CD14-positive monocyte (primary cell): ENCODE measurements at regions not wholly inside any gene's neighbourhood (a gene's known extent, or its start where the extent isn't known, plus 50 kb on each side); places are given as distances from the start of the nearest gene placed in this dataset.

Experiments
- DNase-seq, 3 donors: peaks; one replicate each; pipeline ENCODE4 v3.0.0-alpha.2; 2011 to 2022
- H2AFZ ChIP-seq: 2 replicates; pipeline ENCODE4 v1.6.0; 2012; ENCODE audit warnings: mild to moderate bottlenecking, low read depth, low read length, inconsistent platforms; ENCODE audit not compliant: insufficient read depth, poor library complexity, severe bottlenecking
- H3K27ac ChIP-seq, 2 donors: 1 replicate in 1 of 2; 2 replicates in 1 of 2; pipeline ENCODE4 v1.5.1; 2012 to 2013; ENCODE audit warnings: low read length in 2 of 2, control low read depth in 1 of 2, inconsistent platforms in 1 of 2, low read depth in 1 of 2, mild to moderate bottlenecking in 1 of 2
- H3K27me3 ChIP-seq, 2 donors: one replicate each; pipeline versions ENCODE4 v1.6.0 to v1.6.1; 2011 to 2013; ENCODE audit warnings: low read length in 2 of 2; ENCODE audit not compliant: control insufficient read depth in 2 of 2, insufficient read depth in 2 of 2
- H3K36me3 ChIP-seq, 2 donors: replicated peaks in 1 of 2; 1 replicate in 1 of 2; 2 replicates in 1 of 2; pipeline versions ENCODE4 v1.5.1 to v1.6.1; 2012 to 2013; ENCODE audit warnings: low read length in 2 of 2, control low read depth in 1 of 2, inconsistent platforms in 1 of 2, mild to moderate bottlenecking in 1 of 2; ENCODE audit not compliant: insufficient read depth in 2 of 2, control insufficient read depth in 1 of 2
- H3K4me1 ChIP-seq, 2 donors: 1 replicate in 1 of 2; 2 replicates in 1 of 2; pipeline versions ENCODE4 v1.5.1 to v1.6.1; 2012 to 2013; ENCODE audit warnings: low read length in 2 of 2, control low read depth in 1 of 2, inconsistent platforms in 1 of 2, mild to moderate bottlenecking in 1 of 2, moderate library complexity in 1 of 2; ENCODE audit not compliant: insufficient read depth in 2 of 2, control insufficient read depth in 1 of 2
- H3K4me2 ChIP-seq: replicated peaks from 2 replicates; pipeline ENCODE3; 2012; ENCODE audit warnings: low read length, moderate library complexity, mild to moderate bottlenecking; ENCODE audit not compliant: poor library complexity, severe bottlenecking; ENCODE audit errors: extremely low read depth
- H3K4me3 ChIP-seq, 3 experiments: fragments of 200-600 bp in 1 of 3; sonication (generic) in 1 of 3; replicated peaks in 1 of 3; 1 replicate in 2 of 3; 2 replicates in 1 of 3; pipeline ENCODE4 v1.5.1; 2011 to 2013; ENCODE audit warnings: low read length in 3 of 3, mild to moderate bottlenecking in 3 of 3, control low read depth in 2 of 3, low read depth in 2 of 3, inconsistent platforms in 1 of 3, moderate library complexity in 1 of 3
- H3K79me2 ChIP-seq: 2 replicates; pipeline ENCODE4 v1.6.0; 2012; ENCODE audit warnings: mild to moderate bottlenecking, control low read depth, inconsistent platforms, low read length, moderate library complexity; ENCODE audit not compliant: insufficient read depth
- H3K9ac ChIP-seq: 2 replicates; pipeline ENCODE4 v1.6.0; 2017; ENCODE audit warnings: low read length, mild to moderate bottlenecking; ENCODE audit not compliant: insufficient read depth, poor library complexity, severe bottlenecking
- H3K9me3 ChIP-seq, 2 donors: replicated peaks in 1 of 2; 1 replicate in 1 of 2; 2 replicates in 1 of 2; pipeline versions ENCODE4 v1.5.1 to v1.6.1; 2012 to 2013; ENCODE audit warnings: low read length in 2 of 2, control low read depth in 1 of 2; ENCODE audit not compliant: control insufficient read depth in 1 of 2, insufficient read depth in 1 of 2
- H4K20me1 ChIP-seq: 2 replicates; pipeline ENCODE4 v1.6.0; 2012; ENCODE audit warnings: mild to moderate bottlenecking, low read length, control low read depth, moderate library complexity; ENCODE audit not compliant: insufficient read depth
- H3K27ac Mint-ChIP-seq, 7 donors: one replicate each; pipeline ENCODE4 v1.8.0; 2020; ENCODE audit warnings: mild to moderate bottlenecking in 7 of 7, mixed read lengths in 7 of 7, moderate library complexity in 6 of 7, inconsistent platforms in 2 of 7
- H3K27me3 Mint-ChIP-seq, 3 donors: one replicate each; pipeline ENCODE4 v1.8.0; 2021 to 2022; ENCODE audit warnings: low read depth in 3 of 3, mild to moderate bottlenecking in 3 of 3, mixed read lengths in 3 of 3, moderate library complexity in 3 of 3, inconsistent platforms in 1 of 3
- H3K36me3 Mint-ChIP-seq, 2 donors: one replicate each; pipeline ENCODE4 v1.8.0; 2020; ENCODE audit warnings: mixed read lengths in 2 of 2, inconsistent platforms in 1 of 2, mild to moderate bottlenecking in 1 of 2
- H3K4me1 Mint-ChIP-seq: one replicate; pipeline ENCODE4 v1.8.0; 2020; ENCODE audit warnings: mild to moderate bottlenecking, mixed read lengths
- H3K4me3 Mint-ChIP-seq, 2 donors: one replicate each; pipeline ENCODE4 v1.8.0; 2020; ENCODE audit warnings: mild to moderate bottlenecking in 2 of 2, mixed read lengths in 2 of 2, moderate library complexity in 1 of 2
- H3K9me3 Mint-ChIP-seq, 7 donors: one replicate each; pipeline ENCODE4 v1.8.0; 2020 to 2022; ENCODE audit warnings: mixed read lengths in 7 of 7, mild to moderate bottlenecking in 6 of 7, moderate library complexity in 6 of 7, inconsistent platforms in 2 of 7
- whole genome bisulfite sequencing: methylation state at CpG from one replicate; pipeline ENCODE4 v1.1.5; 2013; ENCODE audit warnings: missing lambda C conversion rate; ENCODE audit not compliant: insufficient coverage; 5-methylcytosine and 5-hydroxymethylcytosine counted together
- intact Hi-C, 2 donors: fragments of 100-400 bp; cut with micrococcal nuclease; formaldehyde crosslinking; loops; one replicate each; pipeline versions ENCODE4 v1.15.0 to v1.15.1; 2023
- TF ChIP-seq, protein P1 (sequence below): fragments of 200-600 bp; IDR thresholded peaks from one replicate; pipeline ENCODE4 v1.8.0; 2022; ENCODE audit warnings: antibody characterized with exemption, mild to moderate bottlenecking

DNA sequence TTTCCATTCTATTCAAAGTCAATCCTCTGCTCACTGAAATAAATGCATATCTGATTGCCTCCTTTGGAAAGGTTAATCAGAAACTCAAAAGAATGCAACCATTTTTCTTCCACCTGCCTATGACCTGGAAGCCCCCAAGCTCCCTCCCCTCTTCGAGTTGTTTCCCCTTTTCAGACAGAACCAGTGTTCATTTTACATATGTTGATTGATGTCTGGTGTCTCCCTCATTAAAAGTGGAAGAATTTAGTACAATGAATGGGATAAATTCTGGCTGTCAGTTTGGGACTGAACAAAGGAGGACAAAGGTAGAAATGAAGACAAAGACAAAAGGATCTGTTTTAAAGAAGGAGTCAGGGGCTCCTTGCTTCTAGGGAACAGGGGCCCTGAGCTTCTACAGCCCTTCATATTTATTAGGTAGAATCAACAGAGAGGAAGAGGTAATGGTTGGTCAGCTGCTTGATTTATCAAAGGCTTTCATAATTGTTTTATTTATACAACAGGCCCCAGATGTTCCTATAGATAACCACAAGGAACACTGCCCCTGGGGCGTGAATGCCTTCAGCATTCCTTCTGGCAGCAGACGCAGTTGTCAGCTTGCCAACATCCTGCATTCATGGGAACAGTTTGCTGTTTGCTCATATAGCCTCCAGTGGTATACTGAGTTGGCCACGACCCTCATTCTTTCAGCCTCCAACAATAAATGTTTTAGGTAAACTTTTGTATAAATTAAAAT lies 949.8 kb upstream of the LRATD1 start:
- H4K20me1 ChIP-seq: no peaks in the 10 kb centered on the region
- 0% methylated on average over 1 of the region's 4 CpGs for WGBS
- no peaks in the 10 kb centered on the region for H3K4me1 ChIP-seq
- DNase-seq: no peak
- H3K4me3 ChIP-seq: no peak overlapping the region
- no peak overlapping the region for H3K9ac ChIP-seq
- no peaks in the 10 kb centered on the region for H3K27me3 ChIP-seq
- no peaks in the 10 kb centered on the region for H3K27me3 Mint-ChIP-seq
- H3K36me3 Mint-ChIP-seq: no peaks in the 10 kb centered on the region
- no peaks in the 10 kb centered on the region for H3K36me3 ChIP-seq
- intact Hi-C loops: no loop called here
- H3K79me2 ChIP-seq: no peaks in the 10 kb centered on the region
- H3K4me3 Mint-ChIP-seq: no peak overlapping the region
- no peaks in the 10 kb centered on the region for H3K4me1 Mint-ChIP-seq
- no peak overlapping the region for H3K27ac ChIP-seq
- H2AFZ ChIP-seq: no peak overlapping the region
- no peak overlapping the region for H3K27ac Mint-ChIP-seq
- peaks cover 4 to 22% (median 13%) of the 10 kb centered on the region in 7 donors for H3K9me3 Mint-ChIP-seq
- TF ChIP-seq, protein P1, sequence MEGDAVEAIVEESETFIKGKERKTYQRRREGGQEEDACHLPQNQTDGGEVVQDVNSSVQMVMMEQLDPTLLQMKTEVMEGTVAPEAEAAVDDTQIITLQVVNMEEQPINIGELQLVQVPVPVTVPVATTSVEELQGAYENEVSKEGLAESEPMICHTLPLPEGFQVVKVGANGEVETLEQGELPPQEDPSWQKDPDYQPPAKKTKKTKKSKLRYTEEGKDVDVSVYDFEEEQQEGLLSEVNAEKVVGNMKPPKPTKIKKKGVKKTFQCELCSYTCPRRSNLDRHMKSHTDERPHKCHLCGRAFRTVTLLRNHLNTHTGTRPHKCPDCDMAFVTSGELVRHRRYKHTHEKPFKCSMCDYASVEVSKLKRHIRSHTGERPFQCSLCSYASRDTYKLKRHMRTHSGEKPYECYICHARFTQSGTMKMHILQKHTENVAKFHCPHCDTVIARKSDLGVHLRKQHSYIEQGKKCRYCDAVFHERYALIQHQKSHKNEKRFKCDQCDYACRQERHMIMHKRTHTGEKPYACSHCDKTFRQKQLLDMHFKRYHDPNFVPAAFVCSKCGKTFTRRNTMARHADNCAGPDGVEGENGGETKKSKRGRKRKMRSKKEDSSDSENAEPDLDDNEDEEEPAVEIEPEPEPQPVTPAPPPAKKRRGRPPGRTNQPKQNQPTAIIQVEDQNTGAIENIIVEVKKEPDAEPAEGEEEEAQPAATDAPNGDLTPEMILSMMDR: no peak
- H3K9me3 ChIP-seq: peaks cover 20% of the 10 kb centered on the region in 2 donors
- H3K4me2 ChIP-seq: no peak overlapping the region

- H3K4me1 Mint-ChIP-seq: no peaks in the 10 kb centered on the region
- H3K27ac ChIP-seq: no peak overlapping the region
- no peaks in the 10 kb centered on the region for H4K20me1 ChIP-seq
- no peaks in the 10 kb centered on the region for H3K36me3 ChIP-seq
- peaks cover 20 to 23% of the 10 kb centered on the region in 2 donors for H3K9me3 ChIP-seq
- TF ChIP-seq, protein P1: no peak
- no peak overlapping the region for H3K9ac ChIP-seq
- H3K27me3 Mint-ChIP-seq: no peaks in the 10 kb centered on the region
- no peak overlapping the region for H3K4me2 ChIP-seq
- H3K9me3 Mint-ChIP-seq: peaks cover 2 to 14% (median 11%) of the 10 kb centered on the region in 7 donors
- H3K36me3 Mint-ChIP-seq: no peaks in the 10 kb centered on the region
- no peaks in the 10 kb centered on the region for H3K27me3 ChIP-seq
- no CpG with 5 or more reads among the region's 1 CpG for WGBS
- no peak for DNase-seq
- intact Hi-C loops: no loop called here
- no peaks in the 10 kb centered on the region for H3K79me2 ChIP-seq
- H3K4me3 ChIP-seq: no peak overlapping the region
- no peak overlapping the region for H2AFZ ChIP-seq
- no peak overlapping the region for H3K27ac Mint-ChIP-seq
- H3K4me1 ChIP-seq: no peaks in the 10 kb centered on the region
- no peak overlapping the region for H3K4me3 Mint-ChIP-seq
Measured at GRCh38 chr2:13686262-13686661, 946.3 kb upstream of the LRATD1 start.
